IMR-90 (cell line): ENCODE measurements at regions not wholly inside any gene's neighbourhood (a gene's known extent, or its start where the extent isn't known, plus 50 kb on each side); places are given as distances from the start of the nearest gene placed in this dataset.

Source experiments
- ATAC-seq: fragments of 200-7000 bp; cut with Tn5 transposase; 2 replicates; pipeline ENCODE4 v1.9.1; 2020; ENCODE audit warnings: low read depth, mild to moderate bottlenecking, moderate library complexity
- BruUV-seq: library from RNA; stranded (reverse); fragments of 400-500 nt; replicated peaks from 2 replicates; lab custom pipeline; 2021; lab: Mats Ljungman, UMichigan
- CTCF ChIA-PET: fragments of 300-600 bp; formaldehyde crosslinking; extraction: SDS; loops from one replicate; lab custom pipeline; 2021; ENCODE audit warnings: antibody characterized with exemption; lab: Yijun Ruan, JAX
- POLR2A ChIA-PET: fragments of 300-600 bp; sonication (Branson Sonifier 250); formaldehyde crosslinking; loops from one replicate; lab custom pipeline; 2022; ENCODE audit warnings: antibody characterized with exemption; ENCODE audit not compliant: unreplicated experiment; lab: Charles Lee
- DNase-seq: peaks from one replicate; pipeline ENCODE4 v3.0.0; 2013
- H2AFZ ChIP-seq: replicated peaks from 2 replicates; pipeline ENCODE3; 2013; ENCODE audit warnings: low read length, mild to moderate bottlenecking; ENCODE audit not compliant: poor library complexity
- H2AK5ac ChIP-seq: 2 replicates; pipeline ENCODE4 v1.6.1; 2013; ENCODE audit warnings: low read depth, low read length, inconsistent platforms
- H2AK9ac ChIP-seq: replicated peaks from 2 replicates; pipeline ENCODE3; 2013; ENCODE audit warnings: mild to moderate bottlenecking, low read depth, low read length, moderate library complexity; ENCODE audit not compliant: poor library complexity
- H2BK120ac ChIP-seq: 2 replicates; pipeline ENCODE4 v1.6.1; 2013; ENCODE audit warnings: low read depth, low read length, inconsistent platforms
- H2BK15ac ChIP-seq: 3 replicates; pipeline ENCODE4 v1.6.1; 2013; ENCODE audit warnings: low read depth, low read length, inconsistent platforms
- H2BK20ac ChIP-seq: 2 replicates; pipeline ENCODE4 v1.6.1; 2013; ENCODE audit warnings: low read depth, mild to moderate bottlenecking, inconsistent platforms, low read length, moderate library complexity
- H2BK5ac ChIP-seq: 2 replicates; pipeline ENCODE4 v1.6.1; 2013; ENCODE audit warnings: mild to moderate bottlenecking, low read depth, low read length, inconsistent platforms; ENCODE audit not compliant: poor library complexity, severe bottlenecking
- H3K14ac ChIP-seq: replicated peaks from 2 replicates; pipeline ENCODE4 v1.6.1; 2013; ENCODE audit warnings: low read depth, low read length, inconsistent platforms
- H3K18ac ChIP-seq: 2 replicates; pipeline ENCODE4 v1.6.1; 2013; ENCODE audit warnings: low read depth, low read length, control low read depth
- H3K23ac ChIP-seq: 2 replicates; pipeline ENCODE4 v1.6.1; 2013; ENCODE audit warnings: low read depth, low read length, inconsistent platforms
- H3K27ac ChIP-seq: 2 replicates; pipeline ENCODE4 v1.5.1; 2013; ENCODE audit warnings: mild to moderate bottlenecking, control low read depth, low read length; ENCODE audit not compliant: insufficient read depth
- H3K27me3 ChIP-seq: 2 replicates; pipeline ENCODE4 v1.6.1; 2013; ENCODE audit warnings: low read length; ENCODE audit not compliant: control insufficient read depth, insufficient read depth
- H3K36me3 ChIP-seq: 2 replicates; pipeline ENCODE4 v1.6.1; 2013; ENCODE audit warnings: low read length, mixed read lengths; ENCODE audit not compliant: control insufficient read depth, insufficient read depth
- H3K4ac ChIP-seq: 2 replicates; pipeline ENCODE4 v1.6.1; 2013; ENCODE audit warnings: low read depth, low read length, inconsistent platforms
- H3K4me1 ChIP-seq: 2 replicates; pipeline ENCODE4 v1.6.1; 2013; ENCODE audit warnings: low read length, mixed read lengths; ENCODE audit not compliant: control insufficient read depth, insufficient read depth
- H3K4me2 ChIP-seq: 2 replicates; pipeline ENCODE4 v1.6.1; 2013; ENCODE audit warnings: low read depth, mild to moderate bottlenecking, control low read depth, low read length, moderate library complexity
- H3K4me3 ChIP-seq: 2 replicates; pipeline ENCODE4 v1.5.1; 2013; ENCODE audit warnings: low read depth, mild to moderate bottlenecking, control low read depth, low read length, moderate library complexity; ENCODE audit not compliant: insufficient read depth
- H3K56ac ChIP-seq: 2 replicates; pipeline ENCODE4 v1.6.1; 2013; ENCODE audit warnings: low read length, inconsistent platforms; ENCODE audit not compliant: insufficient read depth; ENCODE audit errors: extremely low read depth
- H3K79me1 ChIP-seq, 2 experiments: 2 replicates each; pipeline ENCODE4 v1.6.1; 2013; ENCODE audit warnings: low read length in 2 of 2, inconsistent platforms in 1 of 2, low read depth in 1 of 2
- H3K9ac ChIP-seq: 2 replicates; pipeline ENCODE4 v1.6.1; 2013; ENCODE audit warnings: low read depth, low read length, control low read depth
- H3K9me1 ChIP-seq: 2 replicates; pipeline ENCODE4 v1.6.1; 2013; ENCODE audit warnings: low read length, inconsistent platforms; ENCODE audit not compliant: insufficient read depth
- H3K9me3 ChIP-seq: 2 replicates; pipeline ENCODE4 v1.6.1; 2013; ENCODE audit warnings: low read length; ENCODE audit not compliant: control insufficient read depth, insufficient read depth
- H4K20me1 ChIP-seq: 2 replicates; pipeline ENCODE4 v1.6.1; 2013; ENCODE audit warnings: low read length, inconsistent platforms; ENCODE audit not compliant: insufficient read depth
- H4K5ac ChIP-seq: 2 replicates; pipeline ENCODE4 v1.6.1; 2013; ENCODE audit warnings: mild to moderate bottlenecking, low read depth, low read length, control low read depth
- H4K8ac ChIP-seq, 2 experiments: 2 replicates each; pipeline ENCODE4 v1.6.1; 2013; ENCODE audit warnings: low read depth in 2 of 2, low read length in 2 of 2, control low read depth in 1 of 2, inconsistent platforms in 1 of 2
- H4K91ac ChIP-seq: 2 replicates; pipeline ENCODE4 v1.6.1; 2013; ENCODE audit warnings: low read depth, low read length, inconsistent platforms; ENCODE audit not compliant: insufficient read depth
- BHLHE40 ChIP-seq: fragments of 150-350 bp; IDR thresholded peaks from 2 replicates; pipeline ENCODE4 v1.6.1; 2016; ENCODE audit warnings: mild to moderate bottlenecking, low read depth, low read length
- CEBPB ChIP-seq: IDR thresholded peaks from 2 replicates; pipeline ENCODE4 v1.6.1; 2012; ENCODE audit warnings: low read depth, low read length, improper control_type of control experiment
- CHD1 ChIP-seq: IDR thresholded peaks from 2 replicates; pipeline ENCODE4 v1.6.1; 2012; ENCODE audit warnings: low read depth, low read length, improper control_type of control experiment
- FOS ChIP-seq: fragments of 150-350 bp; IDR thresholded peaks from 2 replicates; pipeline ENCODE4 v1.6.1; 2016; ENCODE audit warnings: low read depth, low read length
- MAFK ChIP-seq: IDR thresholded peaks from 2 replicates; pipeline ENCODE4 v1.6.1; 2012; ENCODE audit warnings: low read depth, low read length, improper control_type of control experiment
- MAZ ChIP-seq: IDR thresholded peaks from 2 replicates; pipeline ENCODE4 v1.6.1; 2012; ENCODE audit warnings: low read depth, mild to moderate bottlenecking, low read length, improper control_type of control experiment, moderate library complexity, borderline replicate concordance
- MXI1 ChIP-seq: IDR thresholded peaks from 2 replicates; pipeline ENCODE4 v1.6.1; 2012; ENCODE audit warnings: low read depth, mild to moderate bottlenecking, low read length, moderate library complexity, borderline replicate concordance
- NFE2L2 ChIP-seq: fragments of 150-350 bp; IDR thresholded peaks from 2 replicates; pipeline ENCODE4 v1.6.1; 2016; ENCODE audit warnings: low read depth, mild to moderate bottlenecking, low read length
- POLR2A ChIP-seq: IDR thresholded peaks from 2 replicates; pipeline ENCODE4 v1.6.1; 2012; ENCODE audit warnings: mild to moderate bottlenecking, low read depth, low read length
- RAD21 ChIP-seq: IDR thresholded peaks from 2 replicates; pipeline ENCODE4 v1.6.1; 2012; ENCODE audit warnings: low read length, improper control_type of control experiment
- RCOR1 ChIP-seq: IDR thresholded peaks from 2 replicates; pipeline ENCODE4 v1.6.1; 2012; ENCODE audit warnings: mild to moderate bottlenecking, low read length, improper control_type of control experiment; ENCODE audit not compliant: insufficient replicate concordance
- RFX5 ChIP-seq: IDR thresholded peaks from 2 replicates; pipeline ENCODE4 v1.8.0; 2012; ENCODE audit warnings: low read depth, mild to moderate bottlenecking, low read length, moderate library complexity
- SMC3 ChIP-seq: fragments of 150-350 bp; IDR thresholded peaks from 2 replicates; pipeline ENCODE4 v1.6.1; 2016; ENCODE audit warnings: low read depth, mild to moderate bottlenecking, antibody characterized with exemption, low read length, moderate library complexity
- WGBS, 2 experiments: methylation state at CpG; one replicate each; pipeline versions ENCODE4 v1.1.5 to v1.1.7; 2013; ENCODE audit warnings: missing lambda C conversion rate in 2 of 2; ENCODE audit not compliant: insufficient read length in 1 of 2; ENCODE audit errors: extremely low coverage in 2 of 2; 5-methylcytosine and 5-hydroxymethylcytosine counted together
- dilution Hi-C: fragments of 300-500 bp; cut with HindIII; formaldehyde crosslinking; loops from one replicate; pipeline ENCODE4 v1.14.3; 2018; ENCODE audit warnings: low sequenced_read_pairs; ENCODE audit not compliant: unreplicated experiment
- in situ Hi-C: fragments of 300-500 bp; cut with MboI; formaldehyde crosslinking; loops from 3 replicates; pipeline ENCODE4 v1.14.3; 2019; ENCODE audit warnings: low sequenced_read_pairs, inconsistent platforms, mixed read lengths
- intact Hi-C: fragments of 100-400 bp; cut with micrococcal nuclease; formaldehyde crosslinking; loops from 2 replicates; pipeline ENCODE4 v1.10.0; 2022
- TF ChIP-seq, protein P1 (sequence below): fragments of 150-350 bp; IDR thresholded peaks from 2 replicates; pipeline ENCODE4 v1.6.1; 2017; ENCODE audit warnings: mild to moderate bottlenecking, antibody characterized with exemption, low read length, low read depth
- TF ChIP-seq, protein P2 (sequence below): fragments of 150-350 bp; IDR thresholded peaks from 2 replicates; pipeline ENCODE4 v1.6.1; 2016; ENCODE audit warnings: low read depth, mild to moderate bottlenecking, low read length, moderate library complexity, borderline replicate concordance
- TF ChIP-seq, protein P3 (sequence below): conservative IDR thresholded peaks from 2 replicates; pipeline ENCODE4 v1.5.1; 2012; ENCODE audit warnings: mild to moderate bottlenecking, low read depth, low read length, improper control_type of control experiment

DNA sequence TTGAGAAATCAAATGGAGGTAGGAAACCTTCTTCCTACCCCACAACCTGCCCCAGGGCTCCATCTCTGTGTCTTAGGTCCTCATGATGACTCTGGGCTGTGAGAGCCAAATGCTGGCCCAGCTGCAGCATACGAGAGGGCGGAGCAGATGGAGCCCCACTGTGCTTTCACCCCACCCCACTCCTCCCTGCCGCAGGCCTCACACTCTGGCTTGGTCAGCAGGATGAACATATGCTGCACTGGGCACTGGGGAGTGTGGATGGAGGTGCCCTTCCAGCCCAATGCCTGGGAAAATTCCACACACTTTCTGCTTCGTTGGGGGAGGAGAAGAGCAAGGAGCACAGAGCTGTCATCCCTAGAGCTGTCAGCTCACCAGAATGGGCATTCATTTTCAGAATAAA lies 271.6 kb upstream of the CADM1 start:
- ATAC-seq (no peak), DNase-seq (no peak)
- no CpG with 5 or more reads among the region's 4 CpGs for WGBS, 2 experiments
- Histone ChIP-seq H3K36me3 (no peaks in the 10 kb centered on the region), H4K8ac (no peak overlapping the region), H2BK5ac (no peak overlapping the region), H2AK5ac (no peak overlapping the region), H2BK20ac (no peak overlapping the region), H3K9ac (no peak overlapping the region), H3K4me2 (no peak overlapping the region), H3K56ac (no peak overlapping the region), H3K18ac (no peak overlapping the region), H2BK15ac (no peak overlapping the region), H3K9me1 (no peaks in the 10 kb centered on the region), H2AFZ (peak overlapping the region; percentile 29), H3K4me1 (no peaks in the 10 kb centered on the region; the same call in 1 of the 2 replicates), H3K79me1 (no peaks in the 10 kb centered on the region), H3K27me3 (peaks cover 2% of the 10 kb centered on the region), H3K9me3 (no peaks in the 10 kb centered on the region), H3K27ac (no peak overlapping the region), H3K14ac (no peak overlapping the region), H2AK9ac (no peak overlapping the region), H3K23ac (no peak overlapping the region), H3K4ac (no peak overlapping the region), H4K5ac (no peak overlapping the region), H2BK120ac (no peak overlapping the region), H4K20me1 (no peaks in the 10 kb centered on the region), H3K4me3 (no peak overlapping the region), H4K91ac (no peak overlapping the region)
- BruUV-seq: no TSS peak
- dilution Hi-C loops: no loop called here
- TF ChIP-seq POLR2A (no peak), MAZ (no peak), NFE2L2 (no peak), FOS (no peak), CHD1 (no peak), MAFK (no peak), SMC3 (no peak), RFX5 (no peak), CEBPB (no peak), RAD21 (no peak), MXI1 (no peak), BHLHE40 (no peak), RCOR1 (no peak)
- TF ChIP-seq, protein P1, sequence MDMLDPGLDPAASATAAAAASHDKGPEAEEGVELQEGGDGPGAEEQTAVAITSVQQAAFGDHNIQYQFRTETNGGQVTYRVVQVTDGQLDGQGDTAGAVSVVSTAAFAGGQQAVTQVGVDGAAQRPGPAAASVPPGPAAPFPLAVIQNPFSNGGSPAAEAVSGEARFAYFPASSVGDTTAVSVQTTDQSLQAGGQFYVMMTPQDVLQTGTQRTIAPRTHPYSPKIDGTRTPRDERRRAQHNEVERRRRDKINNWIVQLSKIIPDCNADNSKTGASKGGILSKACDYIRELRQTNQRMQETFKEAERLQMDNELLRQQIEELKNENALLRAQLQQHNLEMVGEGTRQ: no peak
- TF ChIP-seq, protein P2, sequence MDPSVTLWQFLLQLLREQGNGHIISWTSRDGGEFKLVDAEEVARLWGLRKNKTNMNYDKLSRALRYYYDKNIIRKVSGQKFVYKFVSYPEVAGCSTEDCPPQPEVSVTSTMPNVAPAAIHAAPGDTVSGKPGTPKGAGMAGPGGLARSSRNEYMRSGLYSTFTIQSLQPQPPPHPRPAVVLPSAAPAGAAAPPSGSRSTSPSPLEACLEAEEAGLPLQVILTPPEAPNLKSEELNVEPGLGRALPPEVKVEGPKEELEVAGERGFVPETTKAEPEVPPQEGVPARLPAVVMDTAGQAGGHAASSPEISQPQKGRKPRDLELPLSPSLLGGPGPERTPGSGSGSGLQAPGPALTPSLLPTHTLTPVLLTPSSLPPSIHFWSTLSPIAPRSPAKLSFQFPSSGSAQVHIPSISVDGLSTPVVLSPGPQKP: no peak
- TF ChIP-seq, protein P3, sequence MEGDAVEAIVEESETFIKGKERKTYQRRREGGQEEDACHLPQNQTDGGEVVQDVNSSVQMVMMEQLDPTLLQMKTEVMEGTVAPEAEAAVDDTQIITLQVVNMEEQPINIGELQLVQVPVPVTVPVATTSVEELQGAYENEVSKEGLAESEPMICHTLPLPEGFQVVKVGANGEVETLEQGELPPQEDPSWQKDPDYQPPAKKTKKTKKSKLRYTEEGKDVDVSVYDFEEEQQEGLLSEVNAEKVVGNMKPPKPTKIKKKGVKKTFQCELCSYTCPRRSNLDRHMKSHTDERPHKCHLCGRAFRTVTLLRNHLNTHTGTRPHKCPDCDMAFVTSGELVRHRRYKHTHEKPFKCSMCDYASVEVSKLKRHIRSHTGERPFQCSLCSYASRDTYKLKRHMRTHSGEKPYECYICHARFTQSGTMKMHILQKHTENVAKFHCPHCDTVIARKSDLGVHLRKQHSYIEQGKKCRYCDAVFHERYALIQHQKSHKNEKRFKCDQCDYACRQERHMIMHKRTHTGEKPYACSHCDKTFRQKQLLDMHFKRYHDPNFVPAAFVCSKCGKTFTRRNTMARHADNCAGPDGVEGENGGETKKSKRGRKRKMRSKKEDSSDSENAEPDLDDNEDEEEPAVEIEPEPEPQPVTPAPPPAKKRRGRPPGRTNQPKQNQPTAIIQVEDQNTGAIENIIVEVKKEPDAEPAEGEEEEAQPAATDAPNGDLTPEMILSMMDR: no peak
- intact Hi-C loops: no loop called here
- ChIA-PET POLR2A (no interaction called here), CTCF (interaction anchor here (1.3 kb wide), 1 partner anchor 13 kb away, joined by 3 read pairs; no protein-coding TSS in a partner anchor)
- in situ Hi-C loops: no loop called here
